DND-41 (cell line): ENCODE measurements at regions not wholly inside any gene's neighbourhood (a gene's known extent, or its start where the extent isn't known, plus 50 kb on each side); places are given as distances from the start of the nearest gene placed in this dataset.

Experiments
- ATAC-seq: fragments of 200-7000 bp; cut with Tn5 transposase; 3 replicates; pipeline ENCODE4 v1.9.1; 2021; ENCODE audit warnings: low read depth; ENCODE audit not compliant: insufficient read depth
- DNase-seq: peaks from one replicate; pipeline ENCODE4 v3.0.0-alpha.2; 2020
- H2AFZ ChIP-seq: 2 replicates; pipeline ENCODE4 v1.6.0; 2012; ENCODE audit warnings: low read depth, low read length
- H3K27ac ChIP-seq: 2 replicates; pipeline ENCODE4 v1.5.1; 2012; ENCODE audit warnings: low read length, inconsistent platforms
- H3K27me3 ChIP-seq: fragments of 200-600 bp; sonication (generic); 2 replicates; pipeline ENCODE4 v1.6.0; 2012; ENCODE audit warnings: low read length, mild to moderate bottlenecking, inconsistent platforms; ENCODE audit not compliant: insufficient read depth, poor library complexity
- H3K36me3 ChIP-seq: 2 replicates; pipeline ENCODE4 v1.5.1; 2012; ENCODE audit warnings: low read length, inconsistent platforms; ENCODE audit not compliant: insufficient read depth
- H3K4me1 ChIP-seq: 2 replicates; pipeline ENCODE4 v1.5.1; 2012; ENCODE audit warnings: mild to moderate bottlenecking, low read length; ENCODE audit not compliant: insufficient read depth
- H3K4me2 ChIP-seq: 2 replicates; pipeline ENCODE4 v1.6.0; 2012; ENCODE audit warnings: mild to moderate bottlenecking, moderate library complexity, low read length, inconsistent platforms; ENCODE audit not compliant: insufficient read depth
- H3K4me3 ChIP-seq, 2 experiments: fragments of 200-600 bp in 1 of 2; shearing (Covaris generic) in 1 of 2; 2 replicates each; pipeline ENCODE4 v1.5.1; 2012 to 2016; ENCODE audit warnings: inconsistent platforms in 2 of 2, low read length in 2 of 2, mild to moderate bottlenecking in 2 of 2, low read depth in 1 of 2, moderate library complexity in 1 of 2
- H3K79me2 ChIP-seq: 2 replicates; pipeline ENCODE4 v1.6.0; 2012; ENCODE audit warnings: low read length, inconsistent platforms; ENCODE audit not compliant: insufficient read depth
- H3K9ac ChIP-seq: 2 replicates; pipeline ENCODE4 v1.6.0; 2012; ENCODE audit warnings: low read depth, mild to moderate bottlenecking, inconsistent platforms, low read length, moderate library complexity
- H3K9me3 ChIP-seq: 2 replicates; pipeline ENCODE4 v1.5.1; 2012; ENCODE audit warnings: low read length, moderate library complexity, mild to moderate bottlenecking, inconsistent platforms; ENCODE audit not compliant: insufficient read depth, severe bottlenecking
- H4K20me1 ChIP-seq: 2 replicates; pipeline ENCODE4 v1.6.0; 2012; ENCODE audit warnings: low read length; ENCODE audit not compliant: insufficient read depth
- CTCF ChIP-seq: IDR thresholded peaks from 2 replicates; pipeline ENCODE4 v1.5.1; 2012; ENCODE audit warnings: borderline replicate concordance, low read length, moderate library complexity, mild to moderate bottlenecking; ENCODE audit not compliant: poor library complexity, severe bottlenecking; ENCODE audit errors: extremely low read depth
- EZH2 ChIP-seq: IDR thresholded peaks from 3 replicates; pipeline ENCODE4 v1.6.1; 2012; ENCODE audit warnings: borderline replicate concordance, low read depth, mild to moderate bottlenecking, moderate library complexity, low read length, inconsistent platforms; ENCODE audit not compliant: severe bottlenecking

GRCh38 chr5:8462565-8462964 is 593.6 kb downstream of the MTRR start:
- peaks cover 2% of the 10 kb centered on the region for H3K9me3 ChIP-seq
- no peak for TF ChIP-seq EZH2
- no peak for TF ChIP-seq CTCF
- no peaks in the 10 kb centered on the region for H4K20me1 ChIP-seq
- H3K4me2 ChIP-seq, result no peak overlapping the region
- peaks cover 25% of the 10 kb centered on the region for H3K79me2 ChIP-seq
- H3K27me3 ChIP-seq, result no peaks in the 10 kb centered on the region
- ATAC-seq (no peak), DNase-seq (no peak)
- no peak overlapping the region for H3K27ac ChIP-seq
- peaks cover 14% of the 10 kb centered on the region for H3K36me3 ChIP-seq
- no peak overlapping the region for H3K4me3 ChIP-seq
- H3K9ac ChIP-seq, result no peak overlapping the region
- H3K4me1 ChIP-seq, result peaks cover 13% of the 10 kb centered on the region
- H2AFZ ChIP-seq, result no peak overlapping the region

DNA sequence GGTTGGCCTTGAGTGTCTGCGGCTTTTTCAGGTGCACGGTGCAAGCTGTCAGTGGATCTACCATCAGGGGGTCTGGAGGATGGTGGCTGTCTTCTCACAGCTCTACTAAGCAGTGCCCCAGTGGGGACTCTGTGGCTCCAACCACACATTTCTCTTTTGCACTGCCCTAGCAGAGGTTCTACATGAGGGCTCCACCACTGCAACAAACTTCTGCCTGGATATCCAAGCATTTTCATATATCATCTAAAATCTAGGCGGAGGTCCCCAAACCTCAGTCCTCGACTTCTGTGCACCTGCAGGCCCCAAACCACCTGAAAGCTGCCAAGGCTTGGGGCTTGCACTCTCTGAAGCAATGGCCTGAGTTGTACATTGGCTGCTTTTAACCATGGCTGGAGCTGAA is 601.5 kb downstream of the MTRR start:
- peak; percentile 9 for DNase-seq

GRCh38 chr5:8471581-8471980 is 602.6 kb downstream of the MTRR start:
- no peaks in the 10 kb centered on the region for H3K36me3 ChIP-seq
- no peak for DNase-seq
- no peaks in the 10 kb centered on the region for H4K20me1 ChIP-seq
- H3K4me1 ChIP-seq, result no peaks in the 10 kb centered on the region
- H3K27me3 ChIP-seq, result no peaks in the 10 kb centered on the region
- no peak overlapping the region for H3K4me3 ChIP-seq
- no peak overlapping the region for H3K4me2 ChIP-seq
- no peaks in the 10 kb centered on the region for H3K79me2 ChIP-seq
- H3K9me3 ChIP-seq, result peaks cover 29% of the 10 kb centered on the region
- no peak for ATAC-seq
- H3K27ac ChIP-seq, result no peak overlapping the region
- H2AFZ ChIP-seq, result no peak overlapping the region
- TF ChIP-seq CTCF, result no peak
- no peak overlapping the region for H3K9ac ChIP-seq

More for the DNA sequence above, 601.5 kb downstream of the MTRR start:
- Histone ChIP-seq H3K4me3 (no peak overlapping the region; a peak in 1 of 4 replicates), H3K27ac (no peak overlapping the region), H3K36me3 (no peaks in the 10 kb centered on the region), H3K4me2 (no peak overlapping the region), H3K27me3 (no peaks in the 10 kb centered on the region), H3K9ac (no peak overlapping the region), H3K79me2 (no peaks in the 10 kb centered on the region), H3K4me1 (no peaks in the 10 kb centered on the region), H2AFZ (no peak overlapping the region), H4K20me1 (no peaks in the 10 kb centered on the region), H3K9me3 (peaks cover 29% of the 10 kb centered on the region)
- no peak for ATAC-seq
- TF ChIP-seq EZH2, result no peak
- no peak for TF ChIP-seq CTCF

DNA sequence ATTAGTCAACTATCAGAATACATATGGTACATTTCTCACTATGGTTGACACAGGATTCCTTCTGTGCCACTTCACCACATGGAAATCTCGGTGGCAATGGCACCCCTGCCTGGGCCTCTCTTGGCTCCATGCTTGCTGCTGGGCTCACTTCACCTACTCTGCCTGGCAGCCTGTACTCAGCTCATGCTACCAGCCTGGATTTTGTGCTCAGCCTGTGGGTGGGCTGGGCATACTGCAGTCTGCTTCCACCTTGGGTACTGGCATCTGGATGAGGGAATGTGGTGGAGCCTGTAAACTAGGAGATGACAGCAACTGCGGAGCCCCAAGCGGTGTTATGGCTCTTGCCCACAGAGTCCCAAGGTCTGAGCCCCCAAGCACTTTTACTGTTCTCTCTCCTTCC is 604.1 kb downstream of the MTRR start:
- H3K27me3 ChIP-seq, result no peaks in the 10 kb centered on the region
- no peaks in the 10 kb centered on the region for H4K20me1 ChIP-seq
- DNase-seq (no peak), ATAC-seq (no peak)
- H3K4me2 ChIP-seq, result no peak overlapping the region
- no peak overlapping the region for H3K27ac ChIP-seq
- TF ChIP-seq EZH2 (no peak), CTCF (no peak)
- peaks cover 29% of the 10 kb centered on the region for H3K9me3 ChIP-seq
- H2AFZ ChIP-seq, result no peak overlapping the region
- H3K4me1 ChIP-seq, result no peaks in the 10 kb centered on the region
- no peak overlapping the region for H3K4me3 ChIP-seq
- no peak overlapping the region for H3K9ac ChIP-seq
- H3K36me3 ChIP-seq, result no peaks in the 10 kb centered on the region
- H3K79me2 ChIP-seq, result no peaks in the 10 kb centered on the region
